SK-N-SH (cell line): ENCODE measurements at regions not wholly inside any gene's neighbourhood (a gene's known extent, or its start where the extent isn't known, plus 50 kb on each side); places are given as distances from the start of the nearest gene placed in this dataset.
"Not testable (repeated sequence)": the region's sequence is repeated elsewhere in the genome, so short reads cannot be mapped to it uniquely, and the experiment has no call there.

Experiments used
- CTCF ChIA-PET: fragments of 300-600, 350-600 bp; formaldehyde crosslinking; extraction: SDS; loops from one replicate; lab custom pipeline; 2021; lab: Yijun Ruan, JAX
- POLR2A ChIA-PET: fragments of 350-600 bp; sonication (Branson Sonifier 250); formaldehyde crosslinking; extraction: SDS; loops from one replicate; lab custom pipeline; 2020; ENCODE audit warnings: antibody characterized with exemption, inconsistent platforms; lab: Yijun Ruan, JAX
- DNase-seq: peaks from one replicate; pipeline ENCODE4 v3.0.0; 2012
- H2AFZ ChIP-seq: fragments of 200-600 bp; sonication (generic); 2 replicates; pipeline ENCODE4 v1.8.1; 2016; ENCODE audit warnings: antibody characterized with exemption, mild to moderate bottlenecking, low read depth
- H3F3A ChIP-seq: fragments of 200-600 bp; sonication (generic); replicated peaks from 2 replicates; pipeline ENCODE3; 2016; ENCODE audit warnings: antibody characterized with exemption, mild to moderate bottlenecking; ENCODE audit not compliant: insufficient read depth
- H3K27ac ChIP-seq, 2 experiments: fragments of 200-500 bp in 1 of 2; fragments of 200-600 bp in 1 of 2; sonication (Bioruptor generic) in 1 of 2; sonication (generic), shearing (Covaris generic) in 1 of 2; 2 replicates each; pipeline versions ENCODE4 v1.5.1 to v1.6.1; 2014 to 2016; ENCODE audit warnings: low read depth in 2 of 2, inconsistent platforms in 1 of 2, low read length in 1 of 2, mild to moderate bottlenecking in 1 of 2, mixed read lengths in 1 of 2
- H3K27me3 ChIP-seq: fragments of 200-600 bp; sonication (generic), shearing (Covaris generic); 2 replicates; pipeline ENCODE4 v1.6.1; 2016; ENCODE audit warnings: mixed run types; ENCODE audit not compliant: insufficient read depth
- H3K36me3 ChIP-seq, 2 experiments: fragments of 200-500 bp in 1 of 2; fragments of 200-600 bp in 1 of 2; sonication (Bioruptor generic) in 1 of 2; sonication (generic) in 1 of 2; replicated peaks in 1 of 2; 2 replicates each; pipeline versions ENCODE3 to v1.5.1; 2014 to 2016; ENCODE audit warnings: low read length in 1 of 2, mild to moderate bottlenecking in 1 of 2; ENCODE audit not compliant: insufficient read depth in 2 of 2, control insufficient read depth in 1 of 2
- H3K4me1 ChIP-seq, 2 experiments: fragments of 200-500 bp in 1 of 2; fragments of 200-600 bp in 1 of 2; sonication (Bioruptor generic) in 1 of 2; sonication (generic), shearing (Covaris generic) in 1 of 2; 2 replicates each; pipeline versions ENCODE4 v1.5.1 to v1.6.1; 2014 to 2016; ENCODE audit warnings: low read depth in 1 of 2, low read length in 1 of 2, mixed run types in 1 of 2; ENCODE audit not compliant: insufficient read depth in 2 of 2, control insufficient read depth in 1 of 2
- H3K4me2 ChIP-seq: fragments of 200-600 bp; sonication (generic), shearing (Covaris generic); 2 replicates; pipeline ENCODE4 v1.6.1; 2017; ENCODE audit warnings: mixed run types
- H3K4me3 ChIP-seq, 2 experiments: fragments of 200-500 bp in 1 of 2; fragments of 200-600 bp in 1 of 2; sonication (Bioruptor generic) in 1 of 2; sonication (generic), shearing (Covaris generic) in 1 of 2; 2 replicates each; pipeline versions ENCODE4 v1.5.1 to v1.8.1; 2014 to 2016; ENCODE audit warnings: low read depth in 2 of 2, inconsistent platforms in 1 of 2, low read length in 1 of 2, mild to moderate bottlenecking in 1 of 2, mixed read lengths in 1 of 2, moderate library complexity in 1 of 2
- H3K79me2 ChIP-seq: fragments of 200-600 bp; sonication (generic); 2 replicates; pipeline ENCODE4 v1.8.1; 2017; ENCODE audit warnings: mild to moderate bottlenecking; ENCODE audit not compliant: insufficient read depth
- H3K9ac ChIP-seq: fragments of 200-600 bp; sonication (generic); 2 replicates; pipeline ENCODE4 v1.6.1; 2017; ENCODE audit warnings: mixed run types
- H3K9me2 ChIP-seq: fragments of 200-600 bp; sonication (generic); 2 replicates; pipeline ENCODE4 v1.6.1; 2017; ENCODE audit warnings: mixed run types
- H3K9me3 ChIP-seq: fragments of 200-600 bp; sonication (generic); 2 replicates; pipeline ENCODE4 v1.6.1; 2017; ENCODE audit warnings: mixed run types, mild to moderate bottlenecking, moderate library complexity
- H4K20me1 ChIP-seq: fragments of 200-600 bp; sonication (generic); 2 replicates; pipeline ENCODE4 v1.6.1; 2017; ENCODE audit warnings: mild to moderate bottlenecking, mixed run types; ENCODE audit not compliant: insufficient read depth
- CTCF ChIP-seq: fragments of 200-600 bp; sonication (generic); IDR thresholded peaks from 2 replicates; pipeline ENCODE4 v1.6.1; 2017; ENCODE audit warnings: antibody characterized with exemption, mild to moderate bottlenecking, moderate library complexity
- EP300 ChIP-seq, 2 experiments: IDR thresholded peaks; 2 replicates each; pipeline versions ENCODE4 v1.4.0 to v1.6.1; 2012; ENCODE audit warnings: borderline replicate concordance in 1 of 2, low read depth in 1 of 2, low read length in 1 of 2
- JUND ChIP-seq: IDR thresholded peaks from 2 replicates; pipeline ENCODE4 v1.4.0; 2012
- MAX ChIP-seq: IDR thresholded peaks from 2 replicates; pipeline ENCODE4 v1.4.0; 2012; ENCODE audit warnings: low read depth
- MEF2A ChIP-seq: IDR thresholded peaks from 2 replicates; pipeline ENCODE4 v1.4.0; 2012; ENCODE audit warnings: low read depth, borderline replicate concordance
- MXI1 ChIP-seq: IDR thresholded peaks from 2 replicates; pipeline ENCODE4 v1.6.1; 2012; ENCODE audit warnings: mild to moderate bottlenecking, low read depth, low read length, improper control_type of control experiment
- POLR2AphosphoS5 ChIP-seq: IDR thresholded peaks from 2 replicates; pipeline ENCODE4 v1.6.1; 2012; ENCODE audit warnings: low read depth, low read length
- RFX5 ChIP-seq: IDR thresholded peaks from 2 replicates; pipeline ENCODE4 v1.6.1; 2012; ENCODE audit warnings: mild to moderate bottlenecking, improper control_type of control experiment, low read length
- RXRA ChIP-seq: IDR thresholded peaks from 2 replicates; pipeline ENCODE4 v1.4.0; 2012; ENCODE audit warnings: low read depth, mild to moderate bottlenecking, borderline replicate concordance
- SMC3 ChIP-seq: IDR thresholded peaks from 2 replicates; pipeline ENCODE4 v1.6.1; 2012; ENCODE audit warnings: low read depth, low read length, improper control_type of control experiment
- TAF1 ChIP-seq: IDR thresholded peaks from 2 replicates; pipeline ENCODE4 v1.6.1; 2012; ENCODE audit warnings: low read depth, mild to moderate bottlenecking, low read length, moderate library complexity, borderline replicate concordance
- USF1 ChIP-seq: IDR thresholded peaks from 2 replicates; pipeline ENCODE4 v1.4.0; 2012; ENCODE audit warnings: low read depth, borderline replicate concordance
- YY1 ChIP-seq: IDR thresholded peaks from 2 replicates; pipeline ENCODE4 v1.4.0; 2012; ENCODE audit warnings: low read depth, mild to moderate bottlenecking
- WGBS: methylation state at CpG from one replicate; pipeline ENCODE4 v1.1.6; 2017; ENCODE audit warnings: low lambda C conversion rate; 5-methylcytosine and 5-hydroxymethylcytosine counted together

GRCh38 chr16:76713191-76713590, 436.0 kb downstream of the CNTNAP4 start:
- no peaks in the 10 kb centered on the region for H3K27me3 ChIP-seq
- H3F3A ChIP-seq = no peaks in the 10 kb centered on the region
- H3K9ac ChIP-seq = no peak overlapping the region
- H3K9me2 ChIP-seq = no peaks in the 10 kb centered on the region
- H3K4me2 ChIP-seq = no peak overlapping the region
- TF ChIP-seq EP300 (IDR thresholded peaks at IDR 0.05; ENCODE audit: borderline replicate concordance in 1 of 2, low read depth in 1 of 2, low read length in 1 of 2) (no peak), SMC3 (no peak), RFX5 (no peak), YY1 (no peak), MAX (no peak), MXI1 (no peak), POLR2AphosphoS5 (no peak), JUND (no peak), USF1 (no peak), MEF2A (no peak), CTCF (no peak), TAF1 (no peak), RXRA (no peak)
- no peak for DNase-seq
- no peaks in the 10 kb centered on the region for H3K79me2 ChIP-seq
- H3K4me1 ChIP-seq = no peaks in the 10 kb centered on the region
- no peaks in the 10 kb centered on the region for H3K9me3 ChIP-seq
- ChIA-PET CTCF (no interaction called here), POLR2A (no interaction called here)
- 0% methylated on average over 1 of the region's 1 CpG for WGBS
- H3K36me3 ChIP-seq = no peaks in the 10 kb centered on the region
- no peaks in the 10 kb centered on the region for H4K20me1 ChIP-seq
- no peak overlapping the region for H2AFZ ChIP-seq
- no peak overlapping the region for H3K27ac ChIP-seq
- no peak overlapping the region for H3K4me3 ChIP-seq

GRCh38 chr16:76716251-76716650, 439.1 kb downstream of the CNTNAP4 start:
- not testable (repeated sequence) for H3K4me1 ChIP-seq, H3K9ac ChIP-seq, H3K36me3 ChIP-seq, H3K79me2 ChIP-seq, H3K4me3 ChIP-seq, H3K27ac ChIP-seq, H4K20me1 ChIP-seq, DNase-seq, H3K9me3 ChIP-seq, H2AFZ ChIP-seq, H3K27me3 ChIP-seq, H3K4me2 ChIP-seq, H3K9me2 ChIP-seq, H3F3A ChIP-seq
- ChIA-PET POLR2A (interaction anchor here (0.6 kb wide), 1 partner anchor 356 kb away, joined by 3 read pairs; no protein-coding TSS in a partner anchor), CTCF (interaction anchor here (0.6 to 1.2 kb wide), 3 partner anchors 9 to 1392 kb away, joined by 3 to 4 read pairs (median 4); no protein-coding TSS in a partner anchor)
- 17% methylated on average over 1 of the region's 5 CpGs for WGBS
